ENCODE measurements at regions not wholly inside any gene's neighbourhood (a gene's known extent, or its start where the extent isn't known, plus 50 kb on each side); places are given as distances from the start of the nearest gene placed in this dataset.
A peak's percentile ranks its signal among the peaks of the same experiment; 100 is the strongest.

GRCh38 chr2:198874472-198874858 lies 583.3 kb downstream of the SATB2 start:
- Histone ChIP-seq H3K9ac (no peak overlapping the region), H3K36me3 (ENCODE audit: low read depth) (no peaks in the 10 kb centered on the region), H3K4me1 (ENCODE audit: insufficient read depth) (peaks cover 23% of the 10 kb centered on the region), H2AFZ (peak overlapping the region; percentile 15; the same call in 1 of the 2 replicates), H3K79me2 (ENCODE audit: insufficient read depth) (no peaks in the 10 kb centered on the region), H3K4me3 (peak overlapping the region; percentile 7; the same call in 1 of the 2 replicates), H3K27ac (peak overlapping the region; percentile 34), H3F3A (ENCODE audit: insufficient read depth) (peaks cover 22% of the 10 kb centered on the region), H3K9me3 (ENCODE audit: low read depth) (no peaks in the 10 kb centered on the region), H3K27me3 (replicated peaks; ENCODE audit: insufficient read depth) (no peaks in the 10 kb centered on the region), H3K4me2 (ENCODE audit: unreplicated experiment) (peak overlapping the region; percentile 60), H3K9me2 (ENCODE audit: insufficient read depth) (no peaks in the 10 kb centered on the region), H4K20me1 (ENCODE audit: insufficient read depth) (no peaks in the 10 kb centered on the region)
- in situ Hi-C loops (cut with MboI): no loop called here
- DNase-seq: peak; percentile 18
- TF ChIP-seq EZH2 (IDR thresholded peaks at IDR 0.05; ENCODE audit: insufficient read depth, poor library complexity, severe bottlenecking) (no peak), EZH2phosphoT487 (IDR thresholded peaks at IDR 0.05; ENCODE audit: insufficient read depth, low read depth) (no peak)
- 48 to 51% methylated on average over 2 of the region's 2 CpGs for WGBS, 2 experiments (ENCODE audit: low coverage in 1 of 2, low lambda C conversion rate in 2 of 2, missing lambda C conversion rate in 2 of 2)

- DNase-seq: peak; percentile 73
- Histone ChIP-seq H3K4me3 (peak overlapping the region; percentile 7; the same call in 1 of the 2 replicates), H3K9me3 (ENCODE audit: low read depth) (no peaks in the 10 kb centered on the region), H3K4me2 (ENCODE audit: unreplicated experiment) (peak overlapping the region; percentile 60), H3K27ac (peak overlapping the region; percentile 34), H4K20me1 (ENCODE audit: insufficient read depth) (no peaks in the 10 kb centered on the region), H3K9ac (no peak overlapping the region), H3K4me1 (ENCODE audit: insufficient read depth) (peaks cover 23% of the 10 kb centered on the region), H3F3A (ENCODE audit: insufficient read depth) (peaks cover 22% of the 10 kb centered on the region), H2AFZ (peak overlapping the region; percentile 15; the same call in 1 of the 2 replicates), H3K9me2 (ENCODE audit: insufficient read depth) (no peaks in the 10 kb centered on the region), H3K27me3 (replicated peaks; ENCODE audit: insufficient read depth) (no peaks in the 10 kb centered on the region), H3K36me3 (ENCODE audit: low read depth) (no peaks in the 10 kb centered on the region), H3K79me2 (ENCODE audit: insufficient read depth) (no peaks in the 10 kb centered on the region)
- in situ Hi-C loops (cut with MboI): no loop called here
- 36 to 41% methylated on average over 8 of the region's 8 CpGs for WGBS, 2 experiments (ENCODE audit: low coverage in 1 of 2, low lambda C conversion rate in 2 of 2, missing lambda C conversion rate in 2 of 2)
- TF ChIP-seq EZH2 (IDR thresholded peaks at IDR 0.05; ENCODE audit: insufficient read depth, poor library complexity, severe bottlenecking): no peak
- no peak for TF ChIP-seq EZH2phosphoT487 (IDR thresholded peaks at IDR 0.05; ENCODE audit: insufficient read depth, low read depth)
Measured at GRCh38 chr2:198873503-198874471, 584.0 kb downstream of the SATB2 start.

- Histone ChIP-seq H2AFZ (no peak overlapping the region), H3K79me2 (ENCODE audit: insufficient read depth) (no peaks in the 10 kb centered on the region), H3K36me3 (ENCODE audit: low read depth) (no peaks in the 10 kb centered on the region), H3K27me3 (replicated peaks; ENCODE audit: insufficient read depth) (no peaks in the 10 kb centered on the region), H3F3A (ENCODE audit: insufficient read depth) (no peaks in the 10 kb centered on the region), H3K4me2 (ENCODE audit: unreplicated experiment) (no peak overlapping the region), H3K27ac (no peak overlapping the region), H3K4me3 (no peak overlapping the region), H3K9me3 (ENCODE audit: low read depth) (no peaks in the 10 kb centered on the region), H3K9me2 (ENCODE audit: insufficient read depth) (no peaks in the 10 kb centered on the region), H3K9ac (no peak overlapping the region), H3K4me1 (ENCODE audit: insufficient read depth) (no peaks in the 10 kb centered on the region), H4K20me1 (ENCODE audit: insufficient read depth) (no peaks in the 10 kb centered on the region)
- in situ Hi-C loops (cut with MboI): no loop called here
- TF ChIP-seq EZH2 (IDR thresholded peaks at IDR 0.05; ENCODE audit: insufficient read depth, poor library complexity, severe bottlenecking): no peak
- TF ChIP-seq EZH2phosphoT487 (IDR thresholded peaks at IDR 0.05; ENCODE audit: insufficient read depth, low read depth): no peak
- WGBS, 2 experiments (ENCODE audit: low coverage in 1 of 2, low lambda C conversion rate in 2 of 2, missing lambda C conversion rate in 2 of 2): 62 to 65% methylated on average over 5 of the region's 5 CpGs
- peak; percentile 12 for DNase-seq
Measured at GRCh38 chr2:198863655-198864054, 594.1 kb downstream of the SATB2 start.

GRCh38 chr2:198861080-198861479 lies 596.7 kb downstream of the SATB2 start:
- TF ChIP-seq EZH2phosphoT487 (IDR thresholded peaks at IDR 0.05; ENCODE audit: insufficient read depth, low read depth): no peak
- TF ChIP-seq EZH2 (IDR thresholded peaks at IDR 0.05; ENCODE audit: insufficient read depth, poor library complexity, severe bottlenecking): no peak
- no peaks in the 10 kb centered on the region for H3K27me3 ChIP-seq (replicated peaks; ENCODE audit: insufficient read depth)
- no peaks in the 10 kb centered on the region for H3K36me3 ChIP-seq (ENCODE audit: low read depth)
- no peak overlapping the region for H3K4me2 ChIP-seq (ENCODE audit: unreplicated experiment)
- no peak overlapping the region for H3K4me3 ChIP-seq
- no peak overlapping the region for H2AFZ ChIP-seq
- no peaks in the 10 kb centered on the region for H4K20me1 ChIP-seq (ENCODE audit: insufficient read depth)
- no peaks in the 10 kb centered on the region for H3K79me2 ChIP-seq (ENCODE audit: insufficient read depth)
- no peaks in the 10 kb centered on the region for H3K9me2 ChIP-seq (ENCODE audit: insufficient read depth)
- no peak overlapping the region for H3K9ac ChIP-seq
- no peaks in the 10 kb centered on the region for H3F3A ChIP-seq (ENCODE audit: insufficient read depth)
- no peak for DNase-seq
- no peaks in the 10 kb centered on the region for H3K4me1 ChIP-seq (ENCODE audit: insufficient read depth)
- no peaks in the 10 kb centered on the region for H3K9me3 ChIP-seq (ENCODE audit: low read depth)
- in situ Hi-C loops (cut with MboI): no loop called here
- no peak overlapping the region for H3K27ac ChIP-seq
- WGBS, 2 experiments (ENCODE audit: low coverage in 1 of 2, low lambda C conversion rate in 2 of 2, missing lambda C conversion rate in 2 of 2): 68 to 77% methylated on average over 2 of the region's 2 CpGs
